IPS-18a (cell line): ENCODE measurements at regions not wholly inside any gene's neighbourhood (a gene's known extent, or its start where the extent isn't known, plus 50 kb on each side); places are given as distances from the start of the nearest gene placed in this dataset.

Source experiments
- H3K27ac ChIP-seq: one replicate; pipeline ENCODE4 v1.5.1; 2013; ENCODE audit warnings: low read length
- H3K27me3 ChIP-seq: one replicate; pipeline ENCODE4 v1.6.1; 2013; ENCODE audit warnings: mild to moderate bottlenecking, low read length; ENCODE audit not compliant: control insufficient read depth, insufficient read depth
- H3K36me3 ChIP-seq: one replicate; pipeline ENCODE4 v1.6.1; 2013; ENCODE audit warnings: low read depth, low read length; ENCODE audit not compliant: control insufficient read depth
- H3K4me1 ChIP-seq: one replicate; pipeline ENCODE4 v1.6.1; 2013; ENCODE audit warnings: low read depth, low read length; ENCODE audit not compliant: control insufficient read depth
- H3K4me3 ChIP-seq: one replicate; pipeline ENCODE4 v1.5.1; 2013; ENCODE audit warnings: low read length
- H3K9ac ChIP-seq: one replicate; pipeline ENCODE4 v1.6.1; 2013; ENCODE audit warnings: mild to moderate bottlenecking, low read length, moderate library complexity
- H3K9me3 ChIP-seq: one replicate; pipeline ENCODE4 v1.6.1; 2013; ENCODE audit warnings: low read depth, low read length; ENCODE audit not compliant: control insufficient read depth

- Histone ChIP-seq H3K9me3 (no peaks in the 10 kb centered on the region), H3K4me1 (no peaks in the 10 kb centered on the region), H3K4me3 (no peak overlapping the region), H3K27ac (no peak overlapping the region), H3K9ac (no peak overlapping the region), H3K27me3 (no peaks in the 10 kb centered on the region), H3K36me3 (no peaks in the 10 kb centered on the region)
These were observed 67.3 kb downstream of the VCPKMT start for GRCh38 chr14:50049093-50049492.

DNA sequence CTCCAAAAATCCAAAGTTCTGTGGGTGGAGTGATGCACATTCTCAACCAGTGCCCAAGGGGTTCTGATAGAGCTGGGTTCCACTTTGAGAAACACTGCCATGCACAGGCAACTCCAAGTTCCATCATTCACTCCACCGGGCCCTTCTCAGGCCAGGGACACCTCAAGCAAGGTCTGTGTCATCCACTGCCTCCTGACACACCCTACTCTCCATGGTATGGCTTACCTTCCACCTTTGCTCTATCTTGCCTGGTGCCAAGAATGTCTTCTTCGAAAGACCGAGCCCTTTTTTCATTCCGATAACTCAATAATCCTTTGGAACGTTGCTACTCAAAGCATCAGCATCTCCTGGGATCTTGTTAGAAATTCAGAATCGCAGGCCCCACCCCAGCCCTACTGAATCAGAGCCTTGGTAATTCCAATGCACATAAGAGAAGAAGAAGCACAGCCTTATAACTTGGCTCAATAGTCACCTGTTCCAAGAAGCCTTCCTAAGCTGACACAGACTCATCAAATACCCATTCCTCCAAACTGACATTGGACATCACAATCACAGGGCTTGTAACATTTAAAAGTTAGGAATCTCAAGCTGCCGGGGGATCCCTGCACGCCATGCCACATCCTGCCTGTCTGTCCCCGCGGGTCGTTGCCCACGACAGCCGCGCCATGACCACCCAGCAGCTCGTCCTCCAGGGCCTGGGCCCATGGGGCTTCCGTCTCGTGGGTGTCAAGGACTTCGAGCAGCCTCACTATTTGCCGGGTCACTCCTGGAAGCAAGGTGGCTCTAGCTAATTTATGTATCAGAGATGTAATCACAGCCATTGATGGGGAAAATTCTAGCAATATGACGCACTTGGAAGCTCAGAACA is 66.4 kb downstream of the VCPKMT start:
- Histone ChIP-seq H3K4me1 (no peaks in the 10 kb centered on the region), H3K36me3 (no peaks in the 10 kb centered on the region), H3K27me3 (no peaks in the 10 kb centered on the region), H3K27ac (no peak overlapping the region), H3K9me3 (no peaks in the 10 kb centered on the region), H3K9ac (no peak overlapping the region), H3K4me3 (no peak overlapping the region)

DNA sequence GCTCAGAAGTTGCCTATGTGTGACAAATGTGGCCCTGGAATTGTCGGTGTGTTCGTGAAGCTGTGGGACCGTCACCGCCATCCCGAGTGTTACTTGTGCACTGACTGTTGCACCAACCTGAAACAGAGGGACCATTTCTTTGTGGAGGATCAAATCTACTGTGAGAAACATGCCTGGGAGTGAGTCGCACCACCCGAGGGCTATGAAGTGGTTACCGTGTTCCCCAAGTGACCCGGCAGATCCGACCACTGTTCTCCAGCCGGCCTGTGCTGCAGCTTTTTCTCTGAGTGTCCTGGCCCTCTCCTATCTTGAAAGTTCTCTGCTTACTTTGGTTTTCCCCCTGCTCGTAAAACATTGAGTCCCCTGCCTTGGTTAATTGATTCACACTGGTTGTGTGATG is 65.3 kb downstream of the VCPKMT start:
- Histone ChIP-seq H3K27me3 (no peaks in the 10 kb centered on the region), H3K9me3 (no peaks in the 10 kb centered on the region), H3K4me3 (no peak overlapping the region), H3K9ac (no peak overlapping the region), H3K27ac (no peak overlapping the region), H3K36me3 (no peaks in the 10 kb centered on the region), H3K4me1 (no peaks in the 10 kb centered on the region)

DNA sequence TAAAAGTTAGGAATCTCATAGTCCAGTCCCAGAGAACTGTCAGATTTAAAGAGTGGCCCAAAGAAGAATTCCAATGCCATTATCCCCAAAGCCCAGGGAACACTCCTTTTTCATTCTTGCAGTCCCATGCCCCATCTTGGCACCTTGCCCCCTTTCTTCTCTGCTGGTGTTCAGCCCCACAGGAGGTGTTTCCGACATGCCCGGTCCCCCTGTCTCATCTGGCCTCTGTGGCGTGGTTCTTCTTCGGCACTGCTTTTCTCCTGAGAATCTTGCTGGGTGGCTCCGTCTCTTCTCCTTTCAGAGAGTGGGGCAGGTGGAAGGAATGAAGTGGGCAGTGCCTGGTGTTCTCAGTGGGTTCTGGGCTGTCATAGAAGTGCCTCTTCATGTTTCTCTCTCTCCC is 64.7 kb downstream of the VCPKMT start:
- Histone ChIP-seq H3K9ac (no peak overlapping the region), H3K27ac (no peak overlapping the region), H3K27me3 (no peaks in the 10 kb centered on the region), H3K36me3 (no peaks in the 10 kb centered on the region), H3K4me1 (no peaks in the 10 kb centered on the region), H3K4me3 (no peak overlapping the region), H3K9me3 (no peaks in the 10 kb centered on the region)

DNA sequence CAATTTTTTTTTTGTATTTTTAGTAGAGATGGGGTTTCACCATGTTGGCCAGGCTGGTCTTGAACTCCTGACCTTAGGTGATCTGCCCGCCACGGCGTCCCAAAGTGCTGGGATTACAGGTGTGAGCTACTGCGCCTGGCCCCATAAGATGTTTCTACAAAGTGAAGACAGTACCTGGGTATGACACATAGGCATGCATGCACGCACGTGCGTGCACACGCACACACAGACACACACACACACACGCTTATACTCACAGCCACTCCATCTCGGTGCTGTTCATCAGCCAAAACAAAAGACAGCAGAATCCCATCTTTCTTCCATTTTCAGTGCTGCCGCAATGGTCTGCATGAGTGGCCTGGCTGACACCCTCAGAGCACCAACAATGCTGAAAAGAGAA is 63.9 kb downstream of the VCPKMT start:
- H3K27me3 ChIP-seq: no peaks in the 10 kb centered on the region
- H3K9ac ChIP-seq: no peak overlapping the region
- H3K9me3 ChIP-seq: no peaks in the 10 kb centered on the region
- H3K4me1 ChIP-seq: no peaks in the 10 kb centered on the region
- H3K36me3 ChIP-seq: no peaks in the 10 kb centered on the region
- H3K27ac ChIP-seq: no peak overlapping the region
- H3K4me3 ChIP-seq: no peak overlapping the region

DNA sequence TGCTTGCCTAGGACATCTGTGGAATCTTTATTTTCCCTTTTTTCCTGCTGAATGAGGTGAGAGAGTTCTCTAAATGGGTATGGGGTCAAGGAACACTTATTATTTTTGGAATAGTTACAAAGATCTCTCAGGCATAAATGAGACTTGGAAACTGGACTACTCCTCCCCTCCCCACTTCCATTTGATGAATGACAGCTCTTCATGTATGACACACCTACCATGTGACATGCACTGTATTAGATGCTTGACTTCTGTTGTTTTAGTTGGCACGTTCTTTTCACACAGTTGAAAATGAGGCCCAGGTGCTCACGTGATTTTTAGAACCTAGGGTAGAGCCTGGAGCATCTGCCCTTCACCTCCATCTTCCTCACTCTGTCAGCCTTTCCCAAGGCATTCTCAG is 62.4 kb downstream of the VCPKMT start:
- H3K9me3 ChIP-seq: no peaks in the 10 kb centered on the region
- H3K9ac ChIP-seq: no peak overlapping the region
- H3K36me3 ChIP-seq: no peaks in the 10 kb centered on the region
- no peak overlapping the region for H3K27ac ChIP-seq
- H3K4me1 ChIP-seq: no peaks in the 10 kb centered on the region
- H3K27me3 ChIP-seq: no peaks in the 10 kb centered on the region
- no peak overlapping the region for H3K4me3 ChIP-seq

- no peak overlapping the region for H3K27ac ChIP-seq
- H3K9me3 ChIP-seq: no peaks in the 10 kb centered on the region
- H3K4me1 ChIP-seq: peaks cover 1% of the 10 kb centered on the region
- no peaks in the 10 kb centered on the region for H3K27me3 ChIP-seq
- H3K36me3 ChIP-seq: no peaks in the 10 kb centered on the region
- H3K9ac ChIP-seq: no peak overlapping the region
- no peak overlapping the region for H3K4me3 ChIP-seq
These were observed 60.7 kb downstream of the VCPKMT start for GRCh38 chr14:50055461-50056228.

DNA sequence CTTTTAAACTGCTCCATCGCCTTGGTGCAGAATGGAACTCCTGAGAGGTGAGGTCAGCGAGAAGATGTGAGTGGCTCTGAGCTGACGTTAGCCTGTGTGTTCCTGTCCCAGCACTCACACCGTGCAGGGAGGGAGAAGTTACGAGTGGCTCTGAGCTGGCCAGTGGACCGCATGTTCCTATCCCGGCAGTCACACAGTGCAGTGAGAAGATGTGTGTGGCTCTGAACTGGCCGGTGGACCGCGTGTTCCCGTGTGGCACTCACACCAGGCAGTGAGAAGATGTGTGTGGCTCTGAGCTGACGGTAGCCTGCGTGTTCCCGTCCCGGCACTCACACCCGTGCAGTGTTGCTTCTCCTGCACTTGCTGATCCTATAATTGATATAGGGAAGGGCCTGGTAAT is 59.9 kb downstream of the VCPKMT start:
- H3K9me3 ChIP-seq: no peaks in the 10 kb centered on the region

GRCh38 chr14:50057331-50057730 is 59.0 kb downstream of the VCPKMT start:
- no peaks in the 10 kb centered on the region for H3K27me3 ChIP-seq
- H3K27ac ChIP-seq: no peak overlapping the region
- H3K36me3 ChIP-seq: no peaks in the 10 kb centered on the region
- peaks cover 16% of the 10 kb centered on the region for H3K4me1 ChIP-seq
- H3K9me3 ChIP-seq: no peaks in the 10 kb centered on the region
- no peak overlapping the region for H3K4me3 ChIP-seq
- no peak overlapping the region for H3K9ac ChIP-seq

More for the DNA sequence above, 59.9 kb downstream of the VCPKMT start:
- H3K4me1 ChIP-seq: peaks cover 9% of the 10 kb centered on the region
- H3K36me3 ChIP-seq: no peaks in the 10 kb centered on the region
- H3K27me3 ChIP-seq: no peaks in the 10 kb centered on the region
- no peak overlapping the region for H3K9ac ChIP-seq
- no peak overlapping the region for H3K4me3 ChIP-seq
- H3K27ac ChIP-seq: no peak overlapping the region

- peaks cover 22% of the 10 kb centered on the region for H3K4me1 ChIP-seq
- H3K27me3 ChIP-seq: no peaks in the 10 kb centered on the region
- no peaks in the 10 kb centered on the region for H3K9me3 ChIP-seq
- H3K27ac ChIP-seq: no peak overlapping the region
- H3K9ac ChIP-seq: no peak overlapping the region
- H3K36me3 ChIP-seq: no peaks in the 10 kb centered on the region
- H3K4me3 ChIP-seq: no peak overlapping the region
These were observed 58.3 kb downstream of the VCPKMT start for GRCh38 chr14:50058113-50058512.
